Liver (tissue), 8 donors: ENCODE measurements at regions not wholly inside any gene's neighbourhood (a gene's known extent, or its start where the extent isn't known, plus 50 kb on each side); places are given as distances from the start of the nearest gene placed in this dataset.

Source experiments
- DNase-seq: peaks from one replicate; pipeline ENCODE4 v3.0.0-alpha.2; 2017; ENCODE audit warnings: low spot score
- H3K27ac ChIP-seq, 2 donors: one replicate each; pipeline ENCODE4 v1.7.0; 2013; ENCODE audit warnings: inconsistent platforms in 2 of 2, low read length in 2 of 2, control low read depth in 1 of 2, low read depth in 1 of 2, mild to moderate bottlenecking in 1 of 2
- H3K27me3 ChIP-seq, 4 donors: one replicate each; pipeline versions ENCODE4 v1.6.1 to v1.7.0; 2013; ENCODE audit warnings: low read length in 3 of 4, inconsistent platforms in 1 of 4, mild to moderate bottlenecking in 1 of 4, moderate library complexity in 1 of 4; ENCODE audit not compliant: control insufficient read depth in 4 of 4, insufficient read depth in 4 of 4
- H3K36me3 ChIP-seq, 4 donors: one replicate each; pipeline versions ENCODE4 v1.6.1 to v1.7.0; 2013; ENCODE audit warnings: low read length in 3 of 4, mild to moderate bottlenecking in 3 of 4, low read depth in 1 of 4, moderate library complexity in 1 of 4; ENCODE audit not compliant: control insufficient read depth in 4 of 4, insufficient read depth in 3 of 4
- H3K4me1 ChIP-seq, 4 donors: one replicate each; pipeline versions ENCODE4 v1.6.1 to v1.7.0; 2013; ENCODE audit warnings: low read length in 3 of 4, mild to moderate bottlenecking in 3 of 4, moderate library complexity in 1 of 4; ENCODE audit not compliant: control insufficient read depth in 4 of 4, insufficient read depth in 4 of 4
- H3K4me3 ChIP-seq, 3 donors: one replicate each; pipeline versions ENCODE4 v1.6.1 to v1.7.0; 2013; ENCODE audit warnings: low read length in 3 of 3, control low read depth in 1 of 3, low read depth in 1 of 3, mild to moderate bottlenecking in 1 of 3
- H3K9ac ChIP-seq, 2 donors: one replicate each; pipeline ENCODE4 v1.7.0; 2013; ENCODE audit warnings: low read length in 2 of 2, mild to moderate bottlenecking in 2 of 2, moderate library complexity in 2 of 2, control low read depth in 1 of 2, low read depth in 1 of 2
- H3K9me3 ChIP-seq, 4 donors: one replicate each; pipeline versions ENCODE4 v1.6.1 to v1.7.0; 2013; ENCODE audit warnings: low read length in 3 of 4; ENCODE audit not compliant: control insufficient read depth in 4 of 4
- EGR1 ChIP-seq, 2 donors: IDR thresholded peaks; 2 replicates each; pipeline ENCODE4 v1.6.1; 2016 to 2018; ENCODE audit warnings: antibody characterized with exemption in 2 of 2, low read depth in 2 of 2
- FOXA1 ChIP-seq: IDR thresholded peaks from 2 replicates; pipeline ENCODE4 v1.6.1; 2016; ENCODE audit warnings: antibody characterized with exemption
- FOXA2 ChIP-seq: IDR thresholded peaks from 2 replicates; pipeline ENCODE4 v1.6.1; 2016; ENCODE audit warnings: antibody characterized with exemption
- HNF4A ChIP-seq, 2 donors: conservative IDR thresholded peaks; 2 replicates each; pipeline ENCODE4 v1.6.1; 2016; ENCODE audit warnings: antibody characterized with exemption in 2 of 2, mild to moderate bottlenecking in 2 of 2
- HNF4G ChIP-seq: IDR thresholded peaks from 2 replicates; pipeline ENCODE4 v1.6.1; 2016; ENCODE audit warnings: antibody characterized with exemption
- JUND ChIP-seq, 2 donors: IDR thresholded peaks; 2 replicates each; pipeline ENCODE4 v1.6.1; 2016; ENCODE audit warnings: antibody characterized with exemption in 2 of 2
- NR2F2 ChIP-seq: IDR thresholded peaks from 2 replicates; pipeline ENCODE4 v1.6.1; 2016; ENCODE audit warnings: antibody characterized with exemption
- RAD21 ChIP-seq, 2 donors: IDR thresholded peaks; 2 replicates each; pipeline ENCODE4 v1.6.1; 2016; ENCODE audit warnings: antibody characterized with exemption in 2 of 2, mild to moderate bottlenecking in 2 of 2
- RXRA ChIP-seq, 2 donors: IDR thresholded peaks; 2 replicates each; pipeline ENCODE4 v1.6.1; 2017 to 2018; ENCODE audit warnings: antibody characterized with exemption in 2 of 2, mild to moderate bottlenecking in 1 of 2
- SP1 ChIP-seq: IDR thresholded peaks from 2 replicates; pipeline ENCODE4 v1.6.1; 2018; ENCODE audit warnings: antibody characterized with exemption, mild to moderate bottlenecking
- TAF1 ChIP-seq: conservative IDR thresholded peaks from 2 replicates; pipeline ENCODE4 v1.6.1; 2016; ENCODE audit warnings: antibody characterized with exemption, mild to moderate bottlenecking
- YY1 ChIP-seq: IDR thresholded peaks from 2 replicates; pipeline ENCODE4 v1.6.1; 2016; ENCODE audit warnings: antibody characterized with exemption, mild to moderate bottlenecking
- WGBS: extraction: QIAGEN DNeasy Blood & Tissue Kit; methylation state at CpG from one replicate; pipeline ENCODE4 v1.1.7; 2013; 5-methylcytosine and 5-hydroxymethylcytosine counted together
- TF ChIP-seq, protein P1 (sequence below): IDR thresholded peaks from 2 replicates; pipeline ENCODE4 v1.6.1; 2016; ENCODE audit warnings: antibody characterized with exemption
- TF ChIP-seq, protein P2 (sequence below): fragments of 150-350 bp; IDR thresholded peaks from 2 replicates; pipeline ENCODE4 v1.5.1; 2017; ENCODE audit warnings: improper control_type of control experiment, low read depth, low read length; ENCODE audit not compliant: missing input control
- TF ChIP-seq, protein P3 (sequence below): IDR thresholded peaks from 2 replicates; pipeline ENCODE4 v1.6.1; 2016; ENCODE audit warnings: antibody characterized with exemption
- TF ChIP-seq, protein P4 (sequence below): IDR thresholded peaks from 2 replicates; pipeline ENCODE4 v1.6.1; 2016; ENCODE audit warnings: antibody characterized with exemption, mild to moderate bottlenecking
- TF ChIP-seq, protein P5 (sequence below): IDR thresholded peaks from 2 replicates; pipeline ENCODE4 v1.6.1; 2016; ENCODE audit warnings: antibody characterized with exemption
- donor health status: healthy.
- donor health status: healthy.
- donor health status: healthy.
- donor health status: healthy.
- donor health status: healthy.

DNA sequence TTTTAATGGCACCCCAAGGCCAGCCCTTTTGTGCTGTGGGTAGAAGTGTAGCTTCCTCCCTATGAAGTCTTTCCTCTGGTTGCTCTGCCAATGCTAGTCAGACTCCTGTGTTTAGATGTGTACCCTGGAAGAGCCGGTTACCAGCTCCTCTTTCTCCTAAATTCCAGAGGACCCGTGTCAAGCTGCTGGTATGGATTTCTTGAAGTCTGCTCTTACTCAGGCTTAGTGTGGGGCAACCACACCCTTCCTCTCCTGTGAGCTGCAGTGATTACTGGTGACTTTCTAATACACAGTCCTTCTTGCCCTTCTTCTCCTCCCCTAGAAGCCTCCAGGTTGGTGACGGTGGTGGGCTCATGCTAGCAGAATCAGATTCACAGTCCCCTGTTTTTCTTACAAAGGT lies 74.1 kb upstream of the AKT3 start:
- no peak overlapping the region for H3K4me3 ChIP-seq
- H3K9me3 ChIP-seq = no peaks in the 10 kb centered on the region
- DNase-seq = no peak
- no peaks in the 10 kb centered on the region for H3K36me3 ChIP-seq
- TF ChIP-seq, protein P1, sequence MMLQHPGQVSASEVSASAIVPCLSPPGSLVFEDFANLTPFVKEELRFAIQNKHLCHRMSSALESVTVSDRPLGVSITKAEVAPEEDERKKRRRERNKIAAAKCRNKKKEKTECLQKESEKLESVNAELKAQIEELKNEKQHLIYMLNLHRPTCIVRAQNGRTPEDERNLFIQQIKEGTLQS = no peak
- no peak for TF ChIP-seq HNF4G
- no peak for TF ChIP-seq JUND (IDR thresholded peaks at IDR 0.05)
- TF ChIP-seq EGR1 (IDR thresholded peaks at IDR 0.05; ENCODE audit: low read depth in 2 of 2) = no peak
- TF ChIP-seq, protein P2, sequence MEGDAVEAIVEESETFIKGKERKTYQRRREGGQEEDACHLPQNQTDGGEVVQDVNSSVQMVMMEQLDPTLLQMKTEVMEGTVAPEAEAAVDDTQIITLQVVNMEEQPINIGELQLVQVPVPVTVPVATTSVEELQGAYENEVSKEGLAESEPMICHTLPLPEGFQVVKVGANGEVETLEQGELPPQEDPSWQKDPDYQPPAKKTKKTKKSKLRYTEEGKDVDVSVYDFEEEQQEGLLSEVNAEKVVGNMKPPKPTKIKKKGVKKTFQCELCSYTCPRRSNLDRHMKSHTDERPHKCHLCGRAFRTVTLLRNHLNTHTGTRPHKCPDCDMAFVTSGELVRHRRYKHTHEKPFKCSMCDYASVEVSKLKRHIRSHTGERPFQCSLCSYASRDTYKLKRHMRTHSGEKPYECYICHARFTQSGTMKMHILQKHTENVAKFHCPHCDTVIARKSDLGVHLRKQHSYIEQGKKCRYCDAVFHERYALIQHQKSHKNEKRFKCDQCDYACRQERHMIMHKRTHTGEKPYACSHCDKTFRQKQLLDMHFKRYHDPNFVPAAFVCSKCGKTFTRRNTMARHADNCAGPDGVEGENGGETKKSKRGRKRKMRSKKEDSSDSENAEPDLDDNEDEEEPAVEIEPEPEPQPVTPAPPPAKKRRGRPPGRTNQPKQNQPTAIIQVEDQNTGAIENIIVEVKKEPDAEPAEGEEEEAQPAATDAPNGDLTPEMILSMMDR = no peak
- TF ChIP-seq FOXA2 = no peak
- TF ChIP-seq, protein P3, sequence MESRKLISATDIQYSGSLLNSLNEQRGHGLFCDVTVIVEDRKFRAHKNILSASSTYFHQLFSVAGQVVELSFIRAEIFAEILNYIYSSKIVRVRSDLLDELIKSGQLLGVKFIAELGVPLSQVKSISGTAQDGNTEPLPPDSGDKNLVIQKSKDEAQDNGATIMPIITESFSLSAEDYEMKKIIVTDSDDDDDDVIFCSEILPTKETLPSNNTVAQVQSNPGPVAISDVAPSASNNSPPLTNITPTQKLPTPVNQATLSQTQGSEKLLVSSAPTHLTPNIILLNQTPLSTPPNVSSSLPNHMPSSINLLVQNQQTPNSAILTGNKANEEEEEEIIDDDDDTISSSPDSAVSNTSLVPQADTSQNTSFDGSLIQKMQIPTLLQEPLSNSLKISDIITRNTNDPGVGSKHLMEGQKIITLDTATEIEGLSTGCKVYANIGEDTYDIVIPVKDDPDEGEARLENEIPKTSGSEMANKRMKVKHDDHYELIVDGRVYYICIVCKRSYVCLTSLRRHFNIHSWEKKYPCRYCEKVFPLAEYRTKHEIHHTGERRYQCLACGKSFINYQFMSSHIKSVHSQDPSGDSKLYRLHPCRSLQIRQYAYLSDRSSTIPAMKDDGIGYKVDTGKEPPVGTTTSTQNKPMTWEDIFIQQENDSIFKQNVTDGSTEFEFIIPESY = no peak
- no peak for TF ChIP-seq YY1
- TF ChIP-seq TAF1 = no peak
- TF ChIP-seq, protein P4, sequence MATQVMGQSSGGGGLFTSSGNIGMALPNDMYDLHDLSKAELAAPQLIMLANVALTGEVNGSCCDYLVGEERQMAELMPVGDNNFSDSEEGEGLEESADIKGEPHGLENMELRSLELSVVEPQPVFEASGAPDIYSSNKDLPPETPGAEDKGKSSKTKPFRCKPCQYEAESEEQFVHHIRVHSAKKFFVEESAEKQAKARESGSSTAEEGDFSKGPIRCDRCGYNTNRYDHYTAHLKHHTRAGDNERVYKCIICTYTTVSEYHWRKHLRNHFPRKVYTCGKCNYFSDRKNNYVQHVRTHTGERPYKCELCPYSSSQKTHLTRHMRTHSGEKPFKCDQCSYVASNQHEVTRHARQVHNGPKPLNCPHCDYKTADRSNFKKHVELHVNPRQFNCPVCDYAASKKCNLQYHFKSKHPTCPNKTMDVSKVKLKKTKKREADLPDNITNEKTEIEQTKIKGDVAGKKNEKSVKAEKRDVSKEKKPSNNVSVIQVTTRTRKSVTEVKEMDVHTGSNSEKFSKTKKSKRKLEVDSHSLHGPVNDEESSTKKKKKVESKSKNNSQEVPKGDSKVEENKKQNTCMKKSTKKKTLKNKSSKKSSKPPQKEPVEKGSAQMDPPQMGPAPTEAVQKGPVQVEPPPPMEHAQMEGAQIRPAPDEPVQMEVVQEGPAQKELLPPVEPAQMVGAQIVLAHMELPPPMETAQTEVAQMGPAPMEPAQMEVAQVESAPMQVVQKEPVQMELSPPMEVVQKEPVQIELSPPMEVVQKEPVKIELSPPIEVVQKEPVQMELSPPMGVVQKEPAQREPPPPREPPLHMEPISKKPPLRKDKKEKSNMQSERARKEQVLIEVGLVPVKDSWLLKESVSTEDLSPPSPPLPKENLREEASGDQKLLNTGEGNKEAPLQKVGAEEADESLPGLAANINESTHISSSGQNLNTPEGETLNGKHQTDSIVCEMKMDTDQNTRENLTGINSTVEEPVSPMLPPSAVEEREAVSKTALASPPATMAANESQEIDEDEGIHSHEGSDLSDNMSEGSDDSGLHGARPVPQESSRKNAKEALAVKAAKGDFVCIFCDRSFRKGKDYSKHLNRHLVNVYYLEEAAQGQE = no peak
- no peak for TF ChIP-seq RXRA (IDR thresholded peaks at IDR 0.05)
- TF ChIP-seq SP1 = no peak
- TF ChIP-seq, protein P5, sequence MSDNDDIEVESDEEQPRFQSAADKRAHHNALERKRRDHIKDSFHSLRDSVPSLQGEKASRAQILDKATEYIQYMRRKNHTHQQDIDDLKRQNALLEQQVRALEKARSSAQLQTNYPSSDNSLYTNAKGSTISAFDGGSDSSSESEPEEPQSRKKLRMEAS = no peak
- no peak for TF ChIP-seq FOXA1
- TF ChIP-seq RAD21 (IDR thresholded peaks at IDR 0.05) = no peak
- TF ChIP-seq HNF4A (conservative IDR thresholded peaks at IDR 0.05) = no peak
- no peak for TF ChIP-seq NR2F2
- no peak overlapping the region for H3K27ac ChIP-seq
- no peaks in the 10 kb centered on the region for H3K4me1 ChIP-seq
- H3K27me3 ChIP-seq = peaks cover 0 to 5% (median 0%) of the 10 kb centered on the region in 4 donors
- 72% methylated on average over 3 of the region's 3 CpGs for WGBS
- H3K9ac ChIP-seq = no peak overlapping the region
